ENCODE measurements at regions not wholly inside any gene's neighbourhood (a gene's known extent, or its start where the extent isn't known, plus 50 kb on each side); places are given as distances from the start of the nearest gene placed in this dataset.

- H4K20me1 ChIP-seq (ENCODE audit: insufficient read depth) = no peaks in the 10 kb centered on the region
- H3F3A ChIP-seq (ENCODE audit: insufficient read depth, low read length, poor library complexity, severe bottlenecking) = no peaks in the 10 kb centered on the region
- no peak overlapping the region for H3K4me3 ChIP-seq (ENCODE audit: low read length)
- no peaks in the 10 kb centered on the region for H3K27me3 ChIP-seq (ENCODE audit: insufficient read depth, low read depth, low read length)
- no peaks in the 10 kb centered on the region for H3K79me2 ChIP-seq (replicated peaks; ENCODE audit: insufficient read depth, low read length)
- no peak overlapping the region for H3K27ac ChIP-seq (ENCODE audit: low read length)
- H3K9me2 ChIP-seq (ENCODE audit: insufficient read depth, low read length) = no peaks in the 10 kb centered on the region
- no peak overlapping the region for H3K9ac ChIP-seq (ENCODE audit: low read length)
- no peaks in the 10 kb centered on the region for H3K9me3 ChIP-seq (ENCODE audit: low read length)
- H3K4me2 ChIP-seq (ENCODE audit: low read length) = no peak overlapping the region
- H2AFZ ChIP-seq (ENCODE audit: low read depth, low read length) = no peak overlapping the region
- H3K36me3 ChIP-seq (ENCODE audit: insufficient read depth, low read length) = no peaks in the 10 kb centered on the region
- TF ChIP-seq MXI1 (conservative IDR thresholded peaks at IDR 0.05; ENCODE audit: poor library complexity, severe bottlenecking) = no peak
- TF ChIP-seq REST (IDR thresholded peaks at IDR 0.05; ENCODE audit: borderline replicate concordance) = no peak
- no peak for TF ChIP-seq SMC3 (conservative IDR thresholded peaks at IDR 0.05; ENCODE audit: poor library complexity)
- TF ChIP-seq EP300 (conservative IDR thresholded peaks at IDR 0.05; ENCODE audit: poor library complexity, severe bottlenecking) = no peak
- no peak for TF ChIP-seq EZH2 (IDR thresholded peaks at IDR 0.05; ENCODE audit: borderline replicate concordance, insufficient read depth, low read length, poor library complexity, severe bottlenecking)
- TF ChIP-seq, protein P1, sequence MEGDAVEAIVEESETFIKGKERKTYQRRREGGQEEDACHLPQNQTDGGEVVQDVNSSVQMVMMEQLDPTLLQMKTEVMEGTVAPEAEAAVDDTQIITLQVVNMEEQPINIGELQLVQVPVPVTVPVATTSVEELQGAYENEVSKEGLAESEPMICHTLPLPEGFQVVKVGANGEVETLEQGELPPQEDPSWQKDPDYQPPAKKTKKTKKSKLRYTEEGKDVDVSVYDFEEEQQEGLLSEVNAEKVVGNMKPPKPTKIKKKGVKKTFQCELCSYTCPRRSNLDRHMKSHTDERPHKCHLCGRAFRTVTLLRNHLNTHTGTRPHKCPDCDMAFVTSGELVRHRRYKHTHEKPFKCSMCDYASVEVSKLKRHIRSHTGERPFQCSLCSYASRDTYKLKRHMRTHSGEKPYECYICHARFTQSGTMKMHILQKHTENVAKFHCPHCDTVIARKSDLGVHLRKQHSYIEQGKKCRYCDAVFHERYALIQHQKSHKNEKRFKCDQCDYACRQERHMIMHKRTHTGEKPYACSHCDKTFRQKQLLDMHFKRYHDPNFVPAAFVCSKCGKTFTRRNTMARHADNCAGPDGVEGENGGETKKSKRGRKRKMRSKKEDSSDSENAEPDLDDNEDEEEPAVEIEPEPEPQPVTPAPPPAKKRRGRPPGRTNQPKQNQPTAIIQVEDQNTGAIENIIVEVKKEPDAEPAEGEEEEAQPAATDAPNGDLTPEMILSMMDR (IDR thresholded peaks at IDR 0.05; ENCODE audit: poor library complexity, severe bottlenecking) = no peak
- TF ChIP-seq RAD21 (conservative IDR thresholded peaks at IDR 0.05) = no peak
- no peak for TF ChIP-seq TAF1 (IDR thresholded peaks at IDR 0.05; ENCODE audit: low read depth)
- TF ChIP-seq POLR2AphosphoS5 (IDR thresholded peaks at IDR 0.05) = no peak
Measured at GRCh38 chr14:54040846-54041245, 84.2 kb upstream of the BMP4 start.

DNA sequence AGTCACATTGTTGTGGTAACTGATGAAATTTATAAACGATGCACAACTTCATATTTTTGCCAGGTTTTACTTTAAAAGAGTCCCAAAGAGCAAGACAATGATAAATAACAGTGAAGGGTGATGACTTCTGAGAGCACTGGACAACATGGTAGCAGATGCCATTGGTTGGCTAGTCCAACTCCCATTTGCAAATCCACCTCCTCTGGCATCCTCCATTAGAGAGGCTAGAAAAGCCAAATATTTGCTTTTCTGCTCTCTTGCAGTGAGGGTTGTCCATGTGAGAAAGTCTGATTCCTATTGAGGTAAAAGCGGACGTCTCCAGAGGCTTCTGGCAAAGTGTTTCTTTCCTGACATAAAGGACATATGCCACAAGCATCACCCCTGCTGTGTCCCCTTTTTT is 89.6 kb upstream of the BMP4 start:
- Histone ChIP-seq H3F3A (ENCODE audit: insufficient read depth, low read length, poor library complexity, severe bottlenecking) (no peaks in the 10 kb centered on the region), H3K9ac (ENCODE audit: low read length) (no peak overlapping the region), H3K4me3 (ENCODE audit: low read length) (no peak overlapping the region), H3K4me2 (ENCODE audit: low read length) (no peak overlapping the region), H4K20me1 (ENCODE audit: insufficient read depth) (no peaks in the 10 kb centered on the region), H3K79me2 (replicated peaks; ENCODE audit: insufficient read depth, low read length) (no peaks in the 10 kb centered on the region), H3K9me2 (ENCODE audit: insufficient read depth, low read length) (no peaks in the 10 kb centered on the region), H3K27me3 (ENCODE audit: insufficient read depth, low read depth, low read length) (no peaks in the 10 kb centered on the region), H3K9me3 (ENCODE audit: low read length) (no peaks in the 10 kb centered on the region), H3K27ac (ENCODE audit: low read length) (no peak overlapping the region), H3K36me3 (ENCODE audit: insufficient read depth, low read length) (no peaks in the 10 kb centered on the region), H2AFZ (ENCODE audit: low read depth, low read length) (no peak overlapping the region)
- TF ChIP-seq MXI1 (conservative IDR thresholded peaks at IDR 0.05; ENCODE audit: poor library complexity, severe bottlenecking) = no peak
- no peak for TF ChIP-seq TAF1 (IDR thresholded peaks at IDR 0.05; ENCODE audit: low read depth)

Measured in neural cell (in vitro differentiated cells).